ENCODE measurements at regions not wholly inside any gene's neighbourhood (a gene's known extent, or its start where the extent isn't known, plus 50 kb on each side); places are given as distances from the start of the nearest gene placed in this dataset.

- H3K79me1 ChIP-seq (ENCODE audit: low read depth, low read length): no peaks in the 10 kb centered on the region
- H3K36me3 ChIP-seq (ENCODE audit: control insufficient read depth in 2 of 4, insufficient read depth in 4 of 4, low read length in 3 of 4): no peaks in the 10 kb centered on the region
- no peak overlapping the region for H3K14ac ChIP-seq (ENCODE audit: insufficient read length)
- no peak overlapping the region for H4K91ac ChIP-seq (replicated peaks; ENCODE audit: insufficient read length, low read length)
- no peak overlapping the region for H3K4me3 ChIP-seq (ENCODE audit: extremely low read depth in 1 of 4, insufficient read depth in 2 of 4, low read depth in 3 of 4, low read length in 4 of 4)
- no peaks in the 10 kb centered on the region for H3K4me1 ChIP-seq (replicated peaks in 1 of 4; ENCODE audit: control insufficient read depth in 3 of 4, insufficient read depth in 4 of 4, low read length in 3 of 4)
- no peak overlapping the region for H2BK12ac ChIP-seq (ENCODE audit: low read depth, low read length)
- H3K27me3 ChIP-seq (replicated peaks in 1 of 4; ENCODE audit: control insufficient read depth in 3 of 4, extremely low read depth in 1 of 4, insufficient read depth in 3 of 4, low read length in 3 of 4): no peaks in the 10 kb centered on the region
- no peak overlapping the region for H2BK5ac ChIP-seq (ENCODE audit: low read depth, low read length)
- no peaks in the 10 kb centered on the region for H3K23me2 ChIP-seq (ENCODE audit: low read depth, low read length)
- H4K8ac ChIP-seq (ENCODE audit: extremely low read depth, insufficient read depth, low read length): no peak overlapping the region
- no peak overlapping the region for H4K5ac ChIP-seq (ENCODE audit: insufficient read length, low read depth, low read length)
- H3K4ac ChIP-seq (replicated peaks; ENCODE audit: insufficient read length, low read depth, low read length): no peak overlapping the region
- no peak overlapping the region for H3K56ac ChIP-seq (replicated peaks; ENCODE audit: insufficient read length, low read depth, low read length)
- 96% methylated on average over 1 of the region's 1 CpG; no CpG with 5 or more reads in 1 of the 2 experiments for WGBS, 2 experiments (ENCODE audit: extremely low coverage in 1 of 2, insufficient coverage in 1 of 2, insufficient read length in 1 of 2, insufficient replicate concordance in 2 of 2, low coverage in 1 of 2, low lambda C conversion rate in 2 of 2, missing lambda C conversion rate in 1 of 2)
- FAIRE-seq (no peak), DNase-seq (ENCODE audit: low read depth in 1 of 2, low spot score in 2 of 2) (no peak)
- H2BK120ac ChIP-seq (replicated peaks; ENCODE audit: low read depth, low read length): no peak overlapping the region
- H3K9me3 ChIP-seq (ENCODE audit: insufficient read depth in 2 of 2, low read depth in 1 of 2, low read length in 1 of 2): no peaks in the 10 kb centered on the region
- H3K23ac ChIP-seq (ENCODE audit: insufficient read length): no peak overlapping the region
- H3K79me2 ChIP-seq (ENCODE audit: control insufficient read depth in 1 of 2, insufficient read depth in 2 of 2, low read length in 2 of 2): no peaks in the 10 kb centered on the region
- no peak overlapping the region for H2BK20ac ChIP-seq (ENCODE audit: low read length)
- no peak overlapping the region for H3K4me2 ChIP-seq (ENCODE audit: insufficient read depth in 1 of 2, low read depth in 2 of 2, low read length in 2 of 2)
- H3K9ac ChIP-seq (replicated peaks in 1 of 4; ENCODE audit: extremely low read depth in 1 of 4, low read depth in 3 of 4, low read length in 3 of 4): no peak overlapping the region
- no peak overlapping the region for H2BK15ac ChIP-seq (ENCODE audit: low read length)
- ChIA-PET POLR2A (ENCODE audit: partially characterized antibody) (no interaction called here), CTCF (ENCODE audit: partially characterized antibody) (no interaction called here)
- H3K18ac ChIP-seq (ENCODE audit: extremely low read depth, low read length): no peak overlapping the region
- no peak overlapping the region for H2AK5ac ChIP-seq (ENCODE audit: low read depth, low read length)
- H4K20me1 ChIP-seq (replicated peaks in 1 of 2; ENCODE audit: control insufficient read depth in 1 of 2, insufficient read depth in 2 of 2, low read length in 2 of 2): no peaks in the 10 kb centered on the region
- H3K27ac ChIP-seq (ENCODE audit: low read depth, low read length): no peak overlapping the region
- H2AFZ ChIP-seq (ENCODE audit: low read length): no peak overlapping the region
- no peak for TF ChIP-seq EZH2 (IDR thresholded peaks at IDR 0.05; ENCODE audit: low read depth, low read length, severe bottlenecking)
- TF ChIP-seq CREB1 (IDR thresholded peaks at IDR 0.05): no peak
- TF ChIP-seq BRCA1 (IDR thresholded peaks at IDR 0.05; ENCODE audit: low read depth, low read length): no peak
- no peak for TF ChIP-seq ASH2L (IDR thresholded peaks at IDR 0.05; ENCODE audit: low read length)
- TF ChIP-seq SP2 (IDR thresholded peaks at IDR 0.05; ENCODE audit: low read length): no peak
- no peak for TF ChIP-seq RNF2 (IDR thresholded peaks at IDR 0.05; ENCODE audit: borderline replicate concordance, low read depth, low read length, missing control alignments, poor library complexity, severe bottlenecking)
- TF ChIP-seq SAP30 (IDR thresholded peaks at IDR 0.05; ENCODE audit: insufficient read depth, insufficient replicate concordance, low read length): no peak
- no peak for TF ChIP-seq CTCF (IDR thresholded peaks at IDR 0.05; ENCODE audit: control extremely low read depth in 1 of 3, insufficient read depth in 1 of 3, low read depth in 1 of 3, low read length in 3 of 3)
- no peak for TF ChIP-seq PHF8 (conservative IDR thresholded peaks at IDR 0.05; ENCODE audit: low read depth, low read length)
- no peak for TF ChIP-seq SIN3A (conservative IDR thresholded peaks at IDR 0.05 in 1 of 2, IDR thresholded peaks at IDR 0.05 in 1 of 2; ENCODE audit: low read depth in 1 of 2, low read length in 2 of 2)
- TF ChIP-seq TEAD4 (IDR thresholded peaks at IDR 0.05; ENCODE audit: low read depth, low read length): no peak
- no peak for TF ChIP-seq CBX8 (IDR thresholded peaks at IDR 0.05; ENCODE audit: borderline replicate concordance, low read depth, low read length)
Measured at GRCh38 chr2:133879703-133880102, 311.4 kb upstream of the NCKAP5 start.

Measured in H1 (cell line).